A673 (cell line): ENCODE measurements at regions not wholly inside any gene's neighbourhood (a gene's known extent, or its start where the extent isn't known, plus 50 kb on each side); places are given as distances from the start of the nearest gene placed in this dataset.

Source experiments
- CTCF ChIP-seq: fragments of 300-800, 200-600 bp; sonication (generic); conservative IDR thresholded peaks from 2 replicates; pipeline ENCODE4 v1.5.1; 2017; ENCODE audit warnings: low read depth, mild to moderate bottlenecking, antibody characterized with exemption, low read length, moderate library complexity, mixed read lengths
- EZH2 ChIP-seq: fragments of 200-600 bp; sonication (generic); IDR thresholded peaks from 2 replicates; pipeline ENCODE4 v1.6.1; 2017; ENCODE audit warnings: borderline replicate concordance, low read depth, mild to moderate bottlenecking, mixed read lengths, antibody characterized with exemption, low read length; ENCODE audit not compliant: poor library complexity, severe bottlenecking

DNA sequence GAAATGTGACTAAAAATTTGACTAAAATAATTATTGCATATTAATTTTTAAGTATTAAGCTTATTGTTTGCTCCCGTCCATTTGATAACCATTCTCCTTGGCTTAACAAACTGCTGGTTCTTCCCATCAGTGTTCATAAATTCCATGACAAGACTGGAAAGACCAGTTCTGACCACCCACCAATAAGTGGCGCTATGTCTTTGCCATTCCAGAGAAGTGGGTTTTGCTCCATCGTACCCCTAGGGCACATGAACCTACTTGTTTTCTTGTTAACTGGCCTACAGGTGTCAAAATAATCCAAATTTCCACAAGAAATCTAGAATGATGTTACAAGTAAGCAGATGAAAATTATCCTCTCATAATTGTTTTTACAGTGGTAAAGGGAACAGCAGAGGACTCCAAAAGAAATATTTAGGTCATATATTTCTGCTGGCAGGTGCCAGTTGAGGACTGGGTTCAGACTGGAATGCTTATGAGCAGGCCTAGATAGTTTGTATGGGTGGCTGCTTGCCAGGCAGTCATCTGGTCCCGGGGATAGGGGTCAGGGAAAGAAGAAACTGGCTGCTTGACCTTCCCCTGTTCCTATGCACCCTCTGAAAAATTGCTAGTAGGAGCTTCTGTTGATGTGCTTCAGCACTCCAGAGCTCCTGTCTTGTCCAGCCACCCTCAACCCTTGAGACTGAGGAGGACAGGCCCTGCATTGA lies 283.1 kb upstream of the ADAMTSL1 start:
- TF ChIP-seq CTCF (no peak), EZH2 (no peak)
